GM21576 (cell line): ENCODE measurements at regions not wholly inside any gene's neighbourhood (a gene's known extent, or its start where the extent isn't known, plus 50 kb on each side); places are given as distances from the start of the nearest gene placed in this dataset.

ENCODE experiments used
- ATAC-seq: cut with Tn5 transposase; IDR thresholded peaks from one replicate; pipeline ENCODE4 v1.9.1; 2021; ENCODE audit warnings: mild to moderate bottlenecking, moderate library complexity; ENCODE audit not compliant: unreplicated experiment

DNA sequence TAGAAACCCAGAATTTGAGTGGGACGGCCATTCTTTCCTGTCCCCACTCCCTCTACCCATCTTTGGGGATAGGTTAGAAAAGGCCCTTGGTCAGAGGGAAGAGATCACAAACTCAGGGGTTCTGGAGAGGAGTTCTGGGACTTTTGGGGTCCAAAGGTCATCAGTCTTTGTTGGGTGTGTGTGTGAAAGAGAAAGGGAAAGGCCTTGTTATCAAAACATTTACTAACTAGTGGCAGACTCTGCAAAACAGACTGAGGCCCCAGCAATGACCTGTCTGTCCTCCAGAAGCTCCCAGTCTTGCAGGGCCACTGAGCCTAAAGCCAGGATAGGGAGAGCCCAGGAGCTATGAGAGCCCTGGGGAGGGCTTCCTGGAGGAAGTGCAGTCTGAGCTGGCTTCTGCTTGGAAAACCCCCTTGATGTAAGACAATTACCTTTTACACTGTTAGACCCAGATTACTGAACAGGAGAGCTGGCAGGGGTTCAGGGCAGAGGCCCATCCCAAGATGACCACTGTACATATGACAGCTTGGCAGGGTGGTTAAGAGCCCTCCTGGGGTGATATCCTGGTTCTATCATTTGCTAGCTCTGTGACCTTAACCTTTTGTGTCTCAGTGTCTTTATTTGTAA lies 429.1 kb upstream of the CCDC196 start:
- ATAC-seq: no peak

GRCh38 chr14:66065188-66065587 lies 421.0 kb upstream of the CCDC196 start:
- ATAC-seq: no peak

DNA sequence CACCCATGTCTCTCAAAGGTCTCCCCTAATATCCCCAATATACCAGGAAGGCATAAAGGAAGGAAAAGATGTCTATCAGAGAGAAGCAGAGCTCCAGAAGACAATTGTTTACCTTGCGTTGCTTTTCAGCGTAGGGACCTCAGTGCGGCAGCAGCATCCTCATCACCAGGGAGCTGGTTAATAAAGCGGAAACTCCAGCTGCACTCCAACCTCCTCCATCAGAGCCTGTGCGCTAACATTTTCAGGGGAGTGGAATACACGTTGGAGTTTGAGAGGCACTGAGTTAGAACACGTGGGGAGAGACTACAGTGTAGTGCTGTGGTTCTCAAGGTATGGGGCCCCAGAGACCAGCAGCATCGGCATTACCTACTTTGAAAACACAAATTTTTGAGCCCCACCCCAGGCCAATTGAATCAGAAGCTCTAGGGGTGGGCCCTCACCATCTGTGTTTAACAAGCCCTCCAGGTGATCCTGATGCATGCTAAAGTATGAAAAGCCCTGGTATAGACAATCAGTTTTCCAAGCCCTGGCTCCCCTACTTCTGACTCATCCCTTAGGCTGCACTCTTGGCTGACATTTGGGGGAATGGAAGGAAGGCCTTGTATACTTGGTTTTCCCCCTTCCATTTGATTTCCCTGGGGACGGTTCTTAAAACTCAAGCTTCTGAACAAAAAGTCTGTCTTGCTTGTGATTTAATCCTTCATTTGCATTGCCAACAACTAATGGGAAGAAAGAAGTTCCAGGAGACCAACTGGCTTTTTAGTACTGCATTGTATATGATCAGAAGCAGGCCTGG lies 419.0 kb upstream of the CCDC196 start:
- no peak for ATAC-seq

DNA sequence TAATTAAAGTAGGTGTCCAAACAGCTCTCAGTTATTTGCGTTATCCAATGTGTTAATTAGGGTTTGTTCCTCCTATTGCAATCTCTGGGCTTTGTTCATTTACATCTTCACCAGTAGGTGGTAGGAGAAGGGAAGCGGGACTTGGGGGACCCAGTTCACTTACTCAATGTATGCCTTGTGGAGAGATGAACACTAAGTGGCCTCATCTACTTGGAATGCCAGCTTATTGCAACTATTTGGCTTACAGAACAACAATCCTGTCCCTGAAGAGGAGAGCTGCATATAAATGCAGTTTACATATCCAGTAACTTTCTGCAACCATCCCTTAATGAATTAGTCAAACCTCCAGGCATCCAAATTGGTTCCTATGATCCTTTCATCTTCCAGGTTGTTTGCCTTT lies 417.1 kb upstream of the CCDC196 start:
- ATAC-seq: no peak

GRCh38 chr14:66069830-66070541 lies 416.2 kb upstream of the CCDC196 start:
- no peak for ATAC-seq

DNA sequence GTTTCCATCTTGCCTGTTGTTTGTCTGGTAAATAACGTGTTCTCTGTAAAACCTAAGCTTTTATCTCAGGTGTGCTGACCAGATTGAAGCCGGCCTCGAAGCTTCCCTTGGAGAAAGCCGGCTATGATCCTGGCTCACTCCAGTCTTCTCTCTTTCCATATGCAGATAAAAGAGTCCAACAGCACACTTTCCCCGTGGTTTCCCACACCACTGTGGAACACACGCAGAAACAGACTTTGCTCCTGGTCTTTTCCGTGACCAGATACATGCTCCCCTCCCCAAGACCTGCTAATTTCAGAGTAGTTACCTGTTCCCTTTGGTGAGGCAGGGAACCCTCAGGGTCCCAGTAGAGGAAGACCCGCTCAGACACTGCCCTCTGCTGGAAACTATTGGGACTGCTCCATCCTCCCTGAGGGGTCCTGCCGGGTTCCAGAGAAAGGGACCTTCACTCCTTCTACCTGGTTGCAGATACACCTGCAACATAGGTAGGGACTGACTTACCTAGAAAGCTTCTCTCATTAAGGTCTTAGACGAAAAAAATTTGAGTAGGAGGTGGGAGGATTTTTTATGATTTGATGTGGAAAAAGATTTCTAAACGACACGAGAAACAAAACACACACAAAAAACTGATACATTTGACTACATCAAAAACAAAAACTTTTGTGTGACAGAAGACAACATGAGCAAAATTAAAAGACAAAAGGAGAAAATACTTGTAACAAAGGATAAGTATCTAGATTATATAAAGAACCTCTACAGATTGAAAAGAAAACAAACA lies 415.4 kb upstream of the CCDC196 start:
- no peak for ATAC-seq

DNA sequence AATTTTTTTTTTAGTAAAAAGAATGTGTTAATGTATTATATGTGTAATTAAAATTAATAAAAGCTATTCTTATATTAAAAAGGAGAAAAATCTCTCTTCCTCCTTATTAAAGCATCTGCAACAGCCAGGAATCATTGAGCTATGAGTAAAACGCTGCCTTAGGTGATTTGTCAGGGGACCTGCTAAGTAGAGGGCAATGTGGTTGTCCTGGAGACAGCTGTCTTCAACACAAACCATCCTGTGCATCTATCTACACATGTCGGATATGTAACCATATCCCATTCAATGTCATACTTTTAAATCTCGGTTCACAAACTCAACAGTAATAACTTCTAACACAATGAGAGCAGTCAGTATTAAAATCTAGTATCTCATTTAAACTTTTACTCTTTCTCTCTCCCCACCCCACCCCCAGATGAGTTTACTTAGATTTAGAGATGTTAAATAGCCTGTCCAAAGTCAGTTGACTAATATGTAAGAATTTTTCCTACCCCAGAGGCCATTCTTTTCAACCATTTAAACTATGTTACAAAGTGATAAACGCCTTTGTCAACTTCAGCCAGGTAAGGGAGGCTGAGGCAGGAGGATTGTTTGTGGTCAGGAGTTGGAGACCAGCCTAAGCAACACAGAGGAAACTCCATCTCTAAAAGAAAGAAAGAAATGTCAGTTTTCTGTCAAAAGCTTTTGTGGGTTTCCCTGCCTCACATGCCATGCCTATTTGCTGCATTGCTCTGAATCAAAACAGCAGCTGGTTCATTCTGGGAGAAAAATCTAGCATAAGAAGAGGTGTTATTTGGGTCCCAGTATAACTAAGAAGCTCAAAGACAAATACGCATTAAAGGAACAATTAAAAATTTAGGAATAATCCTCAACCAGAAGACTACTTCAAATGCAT lies 413.7 kb upstream of the CCDC196 start:
- ATAC-seq: no peak

DNA sequence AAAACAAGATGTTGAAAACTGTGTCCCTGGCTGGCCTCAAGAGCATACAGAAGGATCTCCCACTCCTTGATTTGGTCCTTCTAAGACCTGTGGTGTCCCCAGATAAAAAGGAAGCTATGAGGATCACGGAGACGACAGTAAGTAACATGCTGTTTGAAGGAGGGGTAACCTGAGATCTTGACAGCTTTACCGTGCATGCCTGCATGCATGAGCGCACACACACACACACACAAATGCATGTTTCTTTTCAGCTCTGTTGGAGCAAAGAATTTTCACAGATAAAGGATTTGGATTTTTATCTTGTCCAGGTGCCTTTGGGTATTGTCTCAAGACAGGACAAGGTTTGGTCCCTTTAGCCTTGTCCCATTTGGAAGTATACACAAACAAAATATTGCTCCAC lies 411.6 kb upstream of the CCDC196 start:
- no peak for ATAC-seq

DNA sequence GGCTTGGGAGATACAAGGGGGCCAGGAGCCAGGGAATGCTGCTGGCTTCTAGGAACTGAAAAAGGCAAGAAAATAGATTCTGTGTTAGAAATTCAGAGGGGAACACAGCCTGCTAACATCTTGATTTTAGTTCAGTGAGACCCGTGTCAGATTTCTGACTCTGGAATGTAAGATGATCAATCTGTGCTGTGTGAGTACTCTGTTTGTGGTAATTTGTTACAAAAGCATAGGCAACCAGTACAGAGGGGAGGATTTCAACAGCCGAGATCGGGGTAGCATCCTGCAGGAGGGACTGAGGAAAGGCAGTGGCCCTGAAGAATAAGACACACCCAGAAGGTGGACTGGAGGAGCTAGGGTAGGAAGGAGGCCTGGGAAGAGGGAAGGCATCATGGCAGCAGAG lies 410.0 kb upstream of the CCDC196 start:
- no peak for ATAC-seq

GRCh38 chr14:66078006-66078405 lies 408.2 kb upstream of the CCDC196 start:
- ATAC-seq: no peak

DNA sequence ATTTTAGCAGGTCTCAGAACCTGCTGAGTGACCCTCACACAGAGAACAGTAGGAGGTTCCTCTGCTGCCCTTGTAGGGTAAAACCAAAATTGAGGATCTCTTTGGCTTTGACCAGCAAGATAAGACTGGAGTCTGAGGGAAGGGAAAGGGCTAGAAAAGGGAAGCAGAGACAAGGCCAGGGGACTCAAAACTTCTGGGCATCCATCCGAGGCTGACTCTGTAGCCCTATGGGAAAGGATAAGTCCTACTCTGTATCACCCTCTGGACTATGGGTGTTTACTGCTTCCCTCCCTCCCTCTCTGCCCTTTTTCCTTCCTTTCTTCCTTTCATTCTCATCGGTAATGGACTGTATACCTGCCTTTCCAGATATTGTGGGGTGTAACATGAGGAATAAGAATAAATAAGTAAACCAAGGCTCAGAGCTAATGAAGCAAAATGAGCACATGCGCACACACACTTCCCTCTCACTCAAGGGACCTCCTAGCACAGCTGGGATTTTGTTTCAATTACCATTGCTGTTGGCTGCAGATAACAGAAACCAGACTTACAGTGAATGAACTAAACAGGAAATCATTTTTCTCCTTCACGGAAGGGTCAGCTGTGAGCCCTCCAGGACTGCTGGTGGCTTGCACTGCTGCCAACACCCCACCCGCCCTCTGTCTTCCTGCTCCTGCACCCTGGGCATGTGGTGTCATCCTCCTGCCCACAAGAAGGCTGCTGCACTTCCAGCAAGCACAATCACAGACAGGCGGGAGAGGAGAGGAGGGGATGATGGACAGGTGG lies 404.4 kb upstream of the CCDC196 start:
- ATAC-seq: no peak

GRCh38 chr14:66085224-66085623 lies 400.9 kb upstream of the CCDC196 start:
- no peak for ATAC-seq

DNA sequence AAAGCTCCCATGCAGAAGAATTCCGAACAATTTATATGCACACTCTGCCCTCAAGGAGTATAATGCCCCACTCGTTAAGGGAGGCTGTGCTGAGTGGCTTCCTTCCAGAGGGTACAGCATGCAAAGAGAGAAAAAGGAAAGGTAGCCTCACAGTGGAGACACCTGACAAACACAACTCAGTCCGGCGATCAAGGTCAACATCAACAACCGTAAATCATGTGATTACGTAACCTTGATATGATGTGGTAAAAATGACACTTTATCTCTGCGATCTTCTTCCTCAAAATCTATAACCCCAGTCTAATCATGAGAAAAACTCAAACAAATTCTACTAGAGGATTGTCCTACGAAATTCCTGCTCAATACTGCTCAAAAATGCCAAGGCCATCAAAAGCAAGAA lies 400.5 kb upstream of the CCDC196 start:
- ATAC-seq: no peak

DNA sequence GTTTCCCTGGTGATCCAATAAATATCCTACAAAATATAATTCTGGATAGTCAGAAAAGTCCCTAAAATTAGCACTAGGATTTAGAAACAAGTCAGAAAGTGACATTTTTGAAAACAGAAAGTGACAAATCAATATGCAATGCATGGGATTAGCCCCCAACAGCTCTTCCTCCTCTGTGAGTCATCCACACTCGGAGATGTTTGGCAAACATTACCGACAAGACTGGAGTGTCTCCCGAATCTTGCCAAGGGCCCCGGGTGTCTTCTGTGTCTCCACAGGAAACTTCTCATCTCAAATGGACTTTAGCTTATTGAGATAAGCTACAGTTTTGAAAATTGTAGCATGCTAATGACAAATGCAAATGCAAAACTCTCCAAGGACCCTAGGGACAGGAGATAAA lies 398.9 kb upstream of the CCDC196 start:
- ATAC-seq: no peak

GRCh38 chr14:66088656-66089055 lies 397.5 kb upstream of the CCDC196 start:
- no peak for ATAC-seq

DNA sequence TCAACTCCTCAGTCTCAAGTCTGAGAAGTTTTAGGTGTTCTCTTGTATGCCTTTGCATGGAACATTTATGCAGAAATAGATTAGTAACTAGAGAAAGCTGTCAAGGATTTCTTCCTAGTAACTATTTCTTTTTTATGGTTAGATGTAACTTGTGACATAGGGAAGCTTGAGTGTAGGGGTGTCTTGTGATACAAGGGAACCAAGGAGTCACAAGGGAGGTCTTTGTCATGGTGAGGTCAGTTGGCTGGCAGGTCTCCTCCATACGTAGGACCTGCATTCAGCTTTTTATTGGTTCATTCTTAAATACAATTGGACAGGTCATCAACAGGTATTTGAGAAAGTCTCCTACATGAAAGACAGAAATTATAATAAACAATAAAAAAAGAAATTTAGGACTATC lies 394.0 kb upstream of the CCDC196 start:
- no peak for ATAC-seq

DNA sequence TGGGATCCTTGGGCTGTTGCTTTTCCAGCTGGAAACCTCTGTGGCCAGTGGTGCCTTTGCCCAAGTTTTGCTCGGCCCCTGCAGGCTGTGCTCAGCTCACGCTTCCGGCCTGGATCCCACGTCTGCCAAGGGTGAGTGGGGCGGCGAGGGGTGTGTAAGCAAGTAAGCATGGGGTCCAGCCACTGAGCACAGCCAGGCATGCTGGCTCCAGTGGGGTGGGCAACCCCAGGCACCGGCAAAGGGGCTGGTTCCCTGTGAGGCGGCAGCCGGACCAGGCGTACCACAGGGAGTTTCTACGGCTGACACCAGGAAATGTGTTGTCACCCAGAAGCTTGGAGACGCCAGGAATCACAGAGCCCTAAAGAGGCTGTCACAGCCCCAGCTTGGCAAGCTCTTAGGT lies 393.4 kb upstream of the CCDC196 start:
- ATAC-seq: no peak

DNA sequence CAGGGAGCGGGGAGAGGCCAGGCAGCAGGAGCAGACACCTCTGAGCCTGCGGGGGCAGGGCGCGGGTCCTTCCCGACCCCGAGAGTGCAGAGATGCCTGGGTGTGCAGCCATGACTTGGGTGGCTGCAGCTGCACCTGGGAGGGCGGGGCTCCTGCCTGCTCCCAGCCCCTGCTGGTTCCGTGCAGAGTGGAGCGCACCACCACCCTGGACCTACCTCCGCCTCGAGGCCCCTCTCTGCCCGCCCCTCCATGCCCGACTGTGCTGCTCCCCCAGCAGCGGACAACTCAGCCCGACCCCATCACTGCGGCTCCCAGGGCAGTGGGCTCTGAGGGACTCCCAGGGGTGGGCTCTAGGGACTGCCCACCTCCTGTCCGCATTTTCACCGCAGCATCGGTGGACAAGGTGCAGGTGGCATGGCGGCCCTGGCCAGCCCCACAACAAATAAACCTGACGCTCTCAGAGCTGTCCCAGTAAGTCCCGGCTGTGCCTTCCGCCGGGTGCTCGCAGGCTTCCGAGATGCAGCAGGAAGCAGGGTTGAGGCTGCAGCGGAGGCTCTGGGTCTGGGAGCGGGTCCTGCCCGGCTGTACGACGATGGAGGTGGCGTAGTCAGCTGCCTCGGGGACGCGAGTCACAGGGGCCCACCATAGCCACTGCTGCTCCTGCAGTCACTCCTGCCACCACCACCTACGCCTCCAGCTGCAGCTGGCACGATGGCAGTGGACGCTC lies 392.0 kb upstream of the CCDC196 start:
- ATAC-seq: no peak

- ATAC-seq: no peak
These were observed 386.7 kb upstream of the CCDC196 start for GRCh38 chr14:66099451-66099850.
